HG03060 (cell line): ENCODE measurements at regions not wholly inside any gene's neighbourhood (a gene's known extent, or its start where the extent isn't known, plus 50 kb on each side); places are given as distances from the start of the nearest gene placed in this dataset.
"Not testable (repeated sequence)": the region's sequence is repeated elsewhere in the genome, so short reads cannot be mapped to it uniquely, and the experiment has no call there.

Source experiments
- ATAC-seq: cut with Tn5 transposase; IDR thresholded peaks from one replicate; pipeline ENCODE4 v1.9.1; 2021; ENCODE audit warnings: low read depth, moderate number of reproducible peaks; ENCODE audit not compliant: unreplicated experiment

DNA sequence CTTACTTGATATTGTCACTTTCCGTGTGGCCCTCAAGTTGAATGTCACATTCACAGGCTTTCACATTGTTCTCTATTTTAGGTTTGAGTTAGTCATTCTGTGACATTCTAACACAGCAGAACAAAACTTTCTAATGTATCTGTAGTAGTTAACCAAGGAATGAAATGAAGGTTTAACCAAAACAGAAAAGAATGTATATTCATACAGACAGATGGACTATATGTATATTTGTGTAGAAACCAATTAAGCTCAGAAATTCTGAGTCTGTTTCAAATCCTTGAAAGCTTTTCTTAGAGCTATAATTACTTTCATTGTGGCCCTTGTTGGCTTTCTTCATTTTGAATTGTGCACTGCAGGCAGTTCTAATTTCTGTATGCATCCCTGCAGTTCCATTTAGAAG is 654.7 kb downstream of the LRRC70 start:
- no peak for ATAC-seq

DNA sequence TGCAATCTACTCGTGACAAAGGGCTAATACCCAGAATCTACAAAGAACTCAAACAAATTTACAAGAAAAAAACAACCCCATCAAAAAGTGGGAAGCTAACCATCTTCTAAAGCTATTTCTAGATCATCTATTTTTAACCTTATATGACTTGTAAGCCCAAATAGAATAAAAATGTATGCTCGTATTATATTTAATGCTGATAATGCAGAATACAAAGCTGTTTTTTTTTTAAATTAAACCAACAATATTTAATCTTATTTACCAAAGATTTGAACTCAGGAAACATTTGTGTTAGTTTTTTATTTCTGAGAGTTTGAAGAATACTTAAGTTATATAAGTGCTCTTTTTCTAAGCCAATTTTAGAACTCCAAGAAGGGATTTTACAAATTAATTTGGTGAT is 652.1 kb downstream of the LRRC70 start:
- ATAC-seq, result no peak

DNA sequence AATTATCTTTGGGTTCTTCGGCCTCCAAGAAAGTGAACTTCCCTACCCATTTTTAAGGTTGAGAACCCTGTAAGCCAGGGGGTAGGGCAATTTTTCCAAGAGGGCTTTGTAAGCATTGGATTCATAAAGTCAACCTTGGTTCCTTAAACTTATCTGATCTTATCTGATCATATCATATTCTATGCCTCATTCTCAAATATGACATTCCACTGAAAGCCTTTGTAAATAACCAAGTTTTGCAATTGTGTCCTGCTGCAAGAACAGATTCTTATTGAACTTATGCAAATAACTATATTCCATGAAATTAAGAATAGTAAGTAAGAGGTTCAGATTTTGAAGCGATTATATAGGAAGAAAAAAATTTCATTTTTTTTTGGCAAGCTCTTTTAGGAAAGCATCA is 649.5 kb downstream of the LRRC70 start:
- ATAC-seq, result no peak

DNA sequence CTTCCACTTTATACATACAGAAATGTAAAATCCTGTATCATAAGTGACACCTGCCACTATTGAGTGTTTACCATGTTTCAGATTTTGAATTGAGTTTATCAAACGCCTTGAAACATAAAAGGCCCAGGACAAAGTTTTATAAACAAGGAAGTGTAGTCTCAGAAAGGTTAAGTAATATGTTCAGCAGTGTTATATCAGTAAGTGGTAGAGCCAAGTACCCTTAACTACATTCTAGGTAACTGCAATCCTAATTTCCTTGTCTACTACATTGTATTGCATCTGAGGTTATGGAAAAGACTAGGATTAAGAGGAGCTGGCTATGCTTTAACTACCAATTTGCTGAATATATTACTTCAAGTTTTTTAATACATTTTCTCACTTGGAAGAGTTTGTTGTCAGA is 641.6 kb downstream of the LRRC70 start:
- ATAC-seq, result no peak

DNA sequence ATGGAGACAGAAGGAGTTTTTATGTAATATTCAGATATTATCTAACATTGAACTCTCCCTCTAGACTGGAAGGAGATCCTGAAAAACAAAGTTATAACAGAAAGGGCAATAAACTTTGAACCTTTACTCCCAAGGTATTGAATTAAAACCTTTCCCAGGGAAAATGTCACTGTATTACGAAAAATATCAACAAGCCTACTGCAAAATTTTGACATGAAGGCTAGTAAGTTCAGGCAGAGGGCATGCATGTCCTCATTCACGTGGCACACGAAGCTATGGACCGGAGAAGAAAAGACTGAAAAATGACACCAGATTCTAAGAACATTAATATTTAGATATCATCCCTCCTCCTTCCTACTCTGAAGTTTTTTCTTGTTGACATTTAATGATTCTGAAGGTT is 638.8 kb downstream of the LRRC70 start:
- no peak for ATAC-seq

DNA sequence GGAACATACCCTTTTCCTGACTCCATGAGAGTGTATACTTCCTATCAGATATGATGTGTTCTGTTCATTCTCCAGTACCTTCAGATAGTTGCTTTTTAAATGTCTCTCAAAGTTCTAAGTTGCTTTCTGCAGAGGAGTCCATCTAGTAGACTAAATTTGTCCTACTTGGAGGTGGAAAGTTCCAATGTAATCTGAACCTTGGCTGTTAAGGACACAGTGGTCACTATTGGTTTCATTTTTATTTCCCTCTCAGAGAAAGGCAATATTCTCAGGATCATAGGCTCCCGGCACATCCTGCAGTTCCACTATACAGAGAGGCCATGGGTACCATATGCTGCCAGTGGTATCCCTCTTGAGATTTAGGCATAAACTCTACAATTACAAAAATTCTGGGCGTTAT is 634.6 kb downstream of the LRRC70 start:
- no peak for ATAC-seq

DNA sequence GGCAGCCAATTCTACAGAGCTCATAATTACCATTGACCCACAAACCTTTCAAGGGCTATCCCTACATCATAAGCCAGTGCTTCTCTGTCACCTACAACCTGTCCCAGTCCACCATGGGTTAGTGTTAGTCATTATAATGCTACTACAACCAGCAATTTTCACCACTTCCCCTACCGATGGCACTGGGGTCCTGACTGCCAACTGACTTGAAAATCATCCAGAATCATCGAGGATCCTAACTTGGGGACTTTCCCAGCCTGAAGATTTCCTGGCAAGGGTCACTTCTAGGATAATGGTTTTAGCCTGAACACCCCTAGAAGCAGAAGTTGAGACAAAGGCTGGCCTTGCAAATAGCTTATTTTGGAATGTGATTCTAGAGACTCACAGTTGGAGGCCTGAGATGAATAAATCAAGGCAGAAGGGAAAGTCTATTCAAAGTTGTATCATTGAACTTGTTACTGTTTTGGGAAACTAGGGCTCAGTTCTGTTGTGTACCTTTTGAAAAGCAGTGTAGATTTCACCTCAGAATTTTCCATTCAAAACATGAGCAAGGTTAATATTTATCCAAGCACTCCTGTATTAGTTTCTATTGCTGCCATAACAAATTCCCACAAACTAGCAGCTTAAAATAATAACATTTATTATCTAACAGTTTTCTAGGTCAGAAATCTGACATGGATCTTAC is 633.0 kb downstream of the LRRC70 start:
- no peak for ATAC-seq

DNA sequence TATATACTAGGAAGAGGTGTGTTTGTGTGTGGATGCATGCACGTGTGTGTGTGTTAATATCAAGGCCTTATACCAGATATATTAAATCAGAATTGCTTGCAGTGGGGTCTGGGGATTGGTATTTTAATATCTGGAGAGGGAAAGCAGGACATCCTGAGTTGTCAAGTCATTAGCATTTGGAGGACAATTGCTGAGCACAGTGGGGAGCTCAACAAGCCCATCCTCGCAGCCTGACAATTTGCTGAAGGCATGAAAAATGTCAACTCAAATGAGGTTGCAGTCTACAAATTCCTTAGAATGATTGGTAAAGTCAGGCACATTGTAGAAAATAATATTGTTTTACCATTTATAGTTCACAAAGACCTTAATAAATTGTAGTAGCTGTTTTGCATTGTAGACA is 627.4 kb downstream of the LRRC70 start:
- no peak for ATAC-seq

DNA sequence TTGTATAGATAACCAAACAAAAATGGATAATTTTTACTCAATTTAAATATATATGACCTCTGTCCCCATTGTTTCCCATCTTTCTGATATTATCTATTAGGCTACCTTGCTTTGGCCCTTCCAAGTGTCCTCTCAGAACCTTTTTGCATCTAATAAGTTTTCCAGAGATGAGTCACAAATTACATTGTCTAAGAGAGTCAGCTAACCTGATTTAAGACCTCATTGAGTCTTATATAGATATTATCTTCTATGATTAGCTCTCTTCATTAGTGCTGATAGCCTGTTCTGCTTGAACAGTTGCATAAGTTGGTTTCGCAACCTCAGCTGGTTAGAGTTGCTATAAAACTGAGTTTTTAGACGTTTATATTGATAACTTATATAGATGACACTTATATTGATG is 623.1 kb downstream of the LRRC70 start:
- no peak for ATAC-seq

DNA sequence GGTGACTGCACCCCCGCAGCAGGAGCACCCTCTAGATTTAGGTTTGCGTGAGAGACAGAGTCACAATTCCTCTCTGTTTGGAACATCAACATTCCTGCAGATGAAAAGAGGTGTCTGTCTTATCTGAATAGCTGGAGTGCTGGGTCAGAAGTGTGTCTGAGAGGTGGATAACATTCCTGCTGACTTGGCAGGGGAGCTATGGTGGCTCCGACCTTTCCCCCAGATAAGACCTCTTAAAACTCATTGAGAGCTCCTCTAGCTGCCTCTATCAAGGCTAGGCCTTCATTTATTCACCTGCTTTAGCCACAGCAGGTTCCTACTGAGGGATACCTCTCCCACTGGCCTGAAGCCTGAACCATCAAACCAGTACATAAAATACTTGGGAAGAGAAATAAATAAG is 615.5 kb downstream of the LRRC70 start:
- no peak for ATAC-seq

DNA sequence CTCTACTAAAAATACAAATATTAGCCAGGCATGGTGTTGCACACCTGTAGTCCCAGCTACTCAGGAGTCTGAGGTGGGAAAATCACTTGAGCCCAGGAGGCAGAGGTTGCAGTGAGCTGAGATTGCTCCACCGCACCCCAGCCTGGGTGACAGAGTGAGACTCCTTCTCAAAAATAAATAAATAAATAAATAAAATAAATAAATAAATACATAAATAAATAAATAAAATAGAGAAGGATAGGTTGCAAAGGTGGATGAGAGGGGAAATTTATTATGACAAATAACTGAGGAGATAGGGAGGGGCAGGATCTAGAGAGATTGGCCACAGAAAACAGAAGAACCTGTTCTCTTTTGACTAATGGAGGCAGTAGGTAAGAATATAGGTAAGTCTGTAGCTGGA is 601.6 kb downstream of the LRRC70 start:
- ATAC-seq, result not testable (repeated sequence)

DNA sequence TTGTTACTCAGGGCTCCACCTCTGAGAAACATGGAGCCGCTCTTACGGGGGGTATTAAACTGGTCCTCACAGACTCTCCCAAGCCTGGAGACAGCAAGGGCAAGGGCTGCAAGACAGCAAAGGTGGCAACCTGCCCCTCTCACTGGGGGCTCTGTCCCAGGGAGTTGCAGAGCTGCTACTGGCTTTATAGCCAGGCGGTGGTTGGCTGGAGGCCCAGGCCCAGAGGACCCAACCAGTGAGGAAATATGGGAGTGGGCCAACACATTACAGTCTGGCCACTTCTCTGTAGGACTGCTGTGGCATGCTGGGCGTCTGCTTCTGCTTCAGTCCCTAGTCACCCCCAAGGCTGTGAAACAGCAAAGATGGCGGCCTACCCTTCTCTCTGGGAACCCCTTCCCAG is 597.2 kb downstream of the LRRC70 start:
- ATAC-seq, result no peak

DNA sequence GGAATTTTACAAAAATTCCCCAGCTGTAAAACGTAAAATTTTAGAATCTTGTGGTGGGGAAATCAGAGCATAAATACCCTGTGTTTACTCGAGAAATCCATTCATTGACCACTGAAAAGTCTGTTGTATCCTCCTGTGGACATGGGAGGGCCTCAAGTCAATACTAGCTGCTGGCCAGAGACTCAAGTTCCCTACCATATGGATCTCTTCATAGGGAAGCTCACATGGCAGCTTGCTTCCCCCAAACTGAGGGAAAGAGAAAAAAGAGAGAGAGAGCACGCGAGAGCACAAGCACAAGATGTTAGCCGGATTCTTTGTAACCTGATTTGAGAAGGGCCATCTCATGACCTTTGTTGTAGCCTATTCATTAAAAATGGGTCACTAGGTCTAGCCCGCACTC is 591.9 kb downstream of the LRRC70 start:
- ATAC-seq, result no peak

DNA sequence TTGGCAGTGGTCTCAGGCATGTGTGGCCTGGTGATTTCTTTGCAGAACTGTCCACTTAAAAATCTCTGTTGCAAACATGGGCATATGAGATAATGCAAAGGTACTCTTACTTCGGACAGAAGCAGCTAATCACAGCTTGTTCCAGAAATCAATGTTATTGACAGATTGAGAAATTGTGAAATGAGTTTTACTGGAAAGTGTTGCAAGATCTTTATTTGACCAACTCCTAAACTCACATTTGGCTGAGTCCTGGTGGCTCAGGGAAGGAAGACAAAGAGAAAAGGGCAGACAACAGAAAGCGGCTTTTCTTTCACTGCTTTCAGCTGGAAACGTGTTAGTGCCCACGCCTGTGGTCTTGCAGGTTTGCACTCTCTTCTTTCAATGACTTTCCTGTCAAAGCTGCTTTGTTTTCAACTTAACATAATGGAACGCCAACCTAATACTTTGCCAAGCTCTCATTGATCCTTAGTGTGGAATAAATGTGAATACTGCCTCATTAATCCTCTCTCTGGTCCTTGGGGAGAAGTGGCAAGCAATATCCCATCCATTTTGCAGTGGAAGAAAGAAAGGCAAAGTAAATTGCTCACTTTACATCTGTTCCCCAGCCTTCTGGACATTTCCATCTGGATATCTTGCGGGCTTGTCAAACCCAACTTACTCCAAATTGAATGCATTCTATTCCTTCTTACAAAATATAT is 586.4 kb downstream of the LRRC70 start:
- no peak for ATAC-seq

DNA sequence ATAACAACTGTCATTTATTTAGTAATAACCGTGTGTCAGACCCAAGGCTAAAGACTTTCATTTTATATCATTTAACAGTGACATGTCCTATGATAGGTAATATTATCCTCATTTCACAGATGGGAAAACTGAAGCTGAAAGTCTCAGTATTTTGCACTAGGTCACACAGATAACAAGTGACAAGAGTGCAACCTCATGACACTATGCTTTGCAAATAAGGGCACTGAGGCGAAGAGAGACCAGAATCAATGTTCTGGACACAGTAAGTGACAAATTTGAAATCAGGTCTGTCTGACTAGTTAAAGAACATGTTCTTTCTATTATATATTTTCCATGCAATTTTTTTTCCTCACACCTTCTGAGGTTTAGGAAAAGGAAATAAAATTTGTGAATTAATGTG is 585.7 kb downstream of the LRRC70 start:
- ATAC-seq, result no peak

DNA sequence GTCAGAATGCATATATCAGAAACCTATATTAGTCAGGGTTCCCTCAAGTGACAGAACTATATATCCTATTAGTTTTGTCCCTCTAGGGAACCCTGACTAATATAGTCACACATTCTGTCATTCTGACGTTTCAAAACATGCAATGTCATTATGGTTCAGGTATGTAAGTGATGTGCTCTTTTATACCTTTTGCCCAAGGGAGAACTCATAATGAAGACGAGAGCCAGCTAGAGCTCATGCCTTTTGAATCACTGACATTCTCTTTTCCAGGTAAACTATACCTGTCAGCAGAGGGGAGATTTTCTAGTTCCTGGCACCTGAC is 576.7 kb downstream of the LRRC70 start:
- ATAC-seq, result no peak

DNA sequence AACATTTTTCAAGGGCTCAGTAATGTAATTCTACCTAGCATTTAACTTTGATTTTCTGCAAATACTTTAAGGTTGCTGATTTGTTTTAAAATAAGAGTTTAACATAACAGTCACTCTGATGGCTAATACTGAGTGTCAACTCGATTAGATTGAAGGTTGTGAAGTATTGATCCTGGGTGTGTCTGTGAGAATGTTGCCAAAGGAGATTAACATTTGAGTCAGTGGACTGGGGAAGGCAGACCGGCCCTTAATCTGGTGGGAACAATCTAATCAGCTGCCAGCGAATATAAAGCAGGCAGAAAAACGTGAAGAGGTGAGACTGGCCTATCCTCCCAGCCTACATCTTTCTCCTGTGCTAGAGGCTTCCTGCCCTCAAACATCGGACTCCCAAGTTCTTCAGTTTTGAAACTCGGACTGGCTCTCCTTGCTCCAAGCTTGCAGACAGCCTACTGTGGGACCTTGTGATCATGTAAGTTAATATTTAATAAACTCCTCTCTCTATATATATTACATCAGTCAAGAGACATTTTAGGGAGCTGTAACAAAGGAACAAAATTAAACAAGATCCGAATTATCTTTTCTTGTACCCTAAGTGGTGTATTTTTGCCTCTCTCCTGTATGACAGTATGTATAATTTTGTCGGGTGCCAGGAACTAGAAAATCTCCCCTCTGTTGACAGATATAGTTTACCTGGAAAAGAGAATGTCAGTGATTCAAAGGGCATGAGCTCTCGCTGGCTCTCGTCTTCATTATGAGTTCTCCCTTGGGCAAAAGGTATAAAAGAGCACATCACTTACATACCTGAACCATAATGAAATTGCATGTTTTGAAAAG is 576.1 kb downstream of the LRRC70 start:
- ATAC-seq, result no peak

DNA sequence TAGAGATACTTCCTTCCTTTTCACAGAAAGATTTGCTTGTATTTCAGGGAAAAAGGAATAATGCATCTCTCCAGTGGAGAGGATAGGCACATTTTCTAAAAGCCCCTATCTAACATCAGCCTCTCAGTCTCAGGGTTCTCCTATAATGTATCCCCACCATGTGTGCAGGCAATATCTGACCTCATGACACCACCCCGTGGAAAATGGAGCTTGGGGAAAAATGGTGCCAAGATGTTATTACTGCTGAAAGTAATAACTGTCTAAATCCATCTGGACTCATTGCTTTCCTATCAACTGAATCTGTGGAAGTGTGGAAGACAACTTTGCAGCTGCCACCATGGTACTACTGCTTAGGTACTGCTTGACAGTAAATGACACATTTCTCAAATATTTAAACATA is 574.3 kb downstream of the LRRC70 start:
- no peak for ATAC-seq

DNA sequence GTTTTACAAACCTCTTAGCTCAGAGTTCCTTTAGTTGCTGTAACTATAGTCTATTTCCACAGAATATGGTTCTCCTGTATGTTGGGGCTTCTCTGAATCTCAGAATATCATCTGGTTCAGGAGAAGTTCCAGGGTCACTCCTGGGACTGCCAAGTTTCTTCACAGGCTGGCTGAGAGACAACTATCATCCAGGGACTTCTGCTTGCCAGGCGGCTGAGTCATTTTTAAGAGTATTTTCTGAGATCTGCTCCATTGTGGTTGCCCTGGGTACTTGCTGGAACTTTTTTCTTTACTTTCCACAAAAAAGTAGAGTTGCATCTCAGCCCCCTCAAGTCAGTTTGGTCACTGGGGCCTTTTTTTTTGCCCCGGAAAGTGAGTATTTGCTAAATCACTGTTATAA is 566.5 kb downstream of the LRRC70 start:
- no peak for ATAC-seq

DNA sequence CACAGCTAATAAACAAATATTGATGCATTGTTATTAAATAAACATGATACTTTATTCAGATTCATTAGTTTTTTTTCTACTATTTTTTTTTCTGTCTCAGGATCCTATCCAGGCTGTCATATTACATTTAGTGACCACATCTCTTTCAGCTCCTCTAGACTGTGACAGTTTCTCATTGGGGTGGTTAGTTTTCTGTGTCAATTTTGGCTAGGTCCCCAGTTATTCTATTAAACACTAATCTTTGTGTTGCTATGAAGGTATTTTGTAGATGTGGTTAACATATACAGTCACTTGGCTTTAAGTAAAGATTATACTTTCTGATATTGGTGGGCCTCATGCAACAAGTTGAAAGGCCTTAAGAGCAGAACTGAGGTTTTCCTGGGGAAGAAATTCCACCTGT is 563.0 kb downstream of the LRRC70 start:
- ATAC-seq, result no peak

DNA sequence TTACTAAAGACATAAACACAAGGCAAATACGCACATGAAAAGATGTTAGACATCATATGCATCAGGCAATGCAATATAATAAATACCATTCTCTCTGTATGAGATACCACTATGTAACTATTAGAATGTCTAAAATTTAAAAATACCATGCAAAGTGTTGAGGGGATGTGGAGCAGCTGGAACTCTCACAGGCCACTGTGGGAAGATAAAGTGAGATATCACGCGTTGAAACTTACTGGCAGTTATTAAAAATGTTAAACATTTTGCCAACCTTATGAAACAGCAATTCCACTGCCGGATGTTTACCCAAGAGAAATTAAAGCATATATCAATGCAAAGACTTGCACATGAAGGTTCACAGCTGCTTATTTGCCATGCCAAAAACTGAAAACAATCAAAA is 556.7 kb downstream of the LRRC70 start:
- no peak for ATAC-seq
